NCI-H774 (cell line): ENCODE measurements at regions not wholly inside any gene's neighbourhood (a gene's known extent, or its start where the extent isn't known, plus 50 kb on each side); places are given as distances from the start of the nearest gene placed in this dataset.
"Not testable (repeated sequence)": the region's sequence is repeated elsewhere in the genome, so short reads cannot be mapped to it uniquely, and the experiment has no call there.

ENCODE experiments used
- DNase-seq: peaks from one replicate; lab custom pipeline; 2025; lab: John Stamatoyannopoulos, UW

- DNase-seq: no peak
These were observed 158.3 kb downstream of the RTP5 start for GRCh38 chr2:242027676-242028450.

- no peak for DNase-seq
These were observed 160.1 kb downstream of the RTP5 start for GRCh38 chr2:242029422-242030225.

- DNase-seq: no peak
These were observed 160.7 kb downstream of the RTP5 start for GRCh38 chr2:242030226-242030575.

GRCh38 chr2:242030858-242031257 is 161.3 kb downstream of the RTP5 start:
- no peak for DNase-seq

- DNase-seq: no peak
These were observed 162.0 kb downstream of the RTP5 start for GRCh38 chr2:242031481-242032019.

- no peak for DNase-seq
These were observed 163.5 kb downstream of the RTP5 start for GRCh38 chr2:242032780-242033656.

GRCh38 chr2:242034138-242034537 is 164.6 kb downstream of the RTP5 start:
- DNase-seq: no peak

- no peak for DNase-seq
These were observed 165.7 kb downstream of the RTP5 start for GRCh38 chr2:242034996-242035814.

- no peak for DNase-seq
These were observed 166.5 kb downstream of the RTP5 start for GRCh38 chr2:242035858-242036652.

GRCh38 chr2:242036653-242036950 is 167.1 kb downstream of the RTP5 start:
- no peak for DNase-seq

GRCh38 chr2:242038166-242038927 is 168.8 kb downstream of the RTP5 start:
- no peak for DNase-seq

GRCh38 chr2:242038928-242039341 is 169.4 kb downstream of the RTP5 start:
- no peak for DNase-seq

GRCh38 chr2:242040303-242040655 is 170.8 kb downstream of the RTP5 start:
- DNase-seq: no peak

GRCh38 chr2:242040681-242041080 is 171.2 kb downstream of the RTP5 start:
- DNase-seq: no peak

- DNase-seq: no peak
These were observed 172.3 kb downstream of the RTP5 start for GRCh38 chr2:242041816-242042215.

GRCh38 chr2:242043538-242044312 is 174.2 kb downstream of the RTP5 start:
- DNase-seq: no peak

GRCh38 chr2:242044313-242044590 is 174.7 kb downstream of the RTP5 start:
- no peak for DNase-seq

GRCh38 chr2:242045596-242046144 is 176.1 kb downstream of the RTP5 start:
- DNase-seq: not testable (repeated sequence)

GRCh38 chr2:242046206-242046826 is 176.8 kb downstream of the RTP5 start:
- no peak for DNase-seq
